ENCODE measurements at regions not wholly inside any gene's neighbourhood (a gene's known extent, or its start where the extent isn't known, plus 50 kb on each side); places are given as distances from the start of the nearest gene placed in this dataset.

GRCh38 chr20:54772893-54773642, 297.7 kb downstream of the DOK5 start:
- in situ Hi-C loops (cut with MboI; ENCODE audit: low pct_unique_long_range_greater_than_20kb, low sequenced_read_pairs, unreplicated experiment): no loop called here
- DNase-seq (ENCODE audit: low spot score): no peak
- TF ChIP-seq, protein P1, sequence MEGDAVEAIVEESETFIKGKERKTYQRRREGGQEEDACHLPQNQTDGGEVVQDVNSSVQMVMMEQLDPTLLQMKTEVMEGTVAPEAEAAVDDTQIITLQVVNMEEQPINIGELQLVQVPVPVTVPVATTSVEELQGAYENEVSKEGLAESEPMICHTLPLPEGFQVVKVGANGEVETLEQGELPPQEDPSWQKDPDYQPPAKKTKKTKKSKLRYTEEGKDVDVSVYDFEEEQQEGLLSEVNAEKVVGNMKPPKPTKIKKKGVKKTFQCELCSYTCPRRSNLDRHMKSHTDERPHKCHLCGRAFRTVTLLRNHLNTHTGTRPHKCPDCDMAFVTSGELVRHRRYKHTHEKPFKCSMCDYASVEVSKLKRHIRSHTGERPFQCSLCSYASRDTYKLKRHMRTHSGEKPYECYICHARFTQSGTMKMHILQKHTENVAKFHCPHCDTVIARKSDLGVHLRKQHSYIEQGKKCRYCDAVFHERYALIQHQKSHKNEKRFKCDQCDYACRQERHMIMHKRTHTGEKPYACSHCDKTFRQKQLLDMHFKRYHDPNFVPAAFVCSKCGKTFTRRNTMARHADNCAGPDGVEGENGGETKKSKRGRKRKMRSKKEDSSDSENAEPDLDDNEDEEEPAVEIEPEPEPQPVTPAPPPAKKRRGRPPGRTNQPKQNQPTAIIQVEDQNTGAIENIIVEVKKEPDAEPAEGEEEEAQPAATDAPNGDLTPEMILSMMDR (IDR thresholded peaks at IDR 0.05; ENCODE audit: extremely low read depth, insufficient read depth, missing control alignments): no peak

GRCh38 chr20:54766483-54766882, 291.1 kb downstream of the DOK5 start:
- no peak for DNase-seq (ENCODE audit: low spot score)
- TF ChIP-seq, protein P1 (IDR thresholded peaks at IDR 0.05; ENCODE audit: extremely low read depth, insufficient read depth, missing control alignments): no peak
- in situ Hi-C loops (cut with MboI; ENCODE audit: low pct_unique_long_range_greater_than_20kb, low sequenced_read_pairs, unreplicated experiment): no loop called here

GRCh38 chr20:54763366-54763765, 288.0 kb downstream of the DOK5 start:
- in situ Hi-C loops (cut with MboI; ENCODE audit: low pct_unique_long_range_greater_than_20kb, low sequenced_read_pairs, unreplicated experiment): no loop called here
- no peak for DNase-seq (ENCODE audit: low spot score)
- TF ChIP-seq, protein P1 (IDR thresholded peaks at IDR 0.05; ENCODE audit: extremely low read depth, insufficient read depth, missing control alignments): no peak

- in situ Hi-C loops (cut with MboI; ENCODE audit: low pct_unique_long_range_greater_than_20kb, low sequenced_read_pairs, unreplicated experiment): no loop called here
- DNase-seq (ENCODE audit: low spot score): no peak
- TF ChIP-seq, protein P1 (IDR thresholded peaks at IDR 0.05; ENCODE audit: extremely low read depth, insufficient read depth, missing control alignments): no peak
Observed at GRCh38 chr20:54759589-54759988, 284.2 kb downstream of the DOK5 start.

- TF ChIP-seq, protein P1 (IDR thresholded peaks at IDR 0.05; ENCODE audit: extremely low read depth, insufficient read depth, missing control alignments): no peak
- in situ Hi-C loops (cut with MboI; ENCODE audit: low pct_unique_long_range_greater_than_20kb, low sequenced_read_pairs, unreplicated experiment): no loop called here
- DNase-seq (ENCODE audit: low spot score): no peak
Observed at GRCh38 chr20:54746796-54747195, 271.4 kb downstream of the DOK5 start.

DNA sequence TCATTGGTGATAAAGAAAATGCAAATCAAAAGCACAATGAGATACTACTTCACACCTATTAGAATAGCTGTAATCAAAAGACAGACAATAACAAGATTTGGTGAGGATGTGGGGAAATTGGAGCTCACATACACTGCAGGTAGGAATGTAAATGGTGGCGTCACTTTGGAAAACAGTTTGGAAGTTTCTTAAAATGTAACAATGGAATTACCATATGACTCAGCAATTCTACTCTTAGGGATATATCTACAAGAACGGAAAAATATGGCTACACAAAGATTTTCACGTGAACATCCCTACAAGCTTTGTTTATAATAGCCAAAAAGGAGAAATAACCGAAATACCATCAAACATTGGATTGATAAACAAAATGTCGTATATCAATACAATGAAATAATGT, 270.4 kb downstream of the DOK5 start:
- DNase-seq (ENCODE audit: low spot score): no peak
- in situ Hi-C loops (cut with MboI; ENCODE audit: low pct_unique_long_range_greater_than_20kb, low sequenced_read_pairs, unreplicated experiment): no loop called here
- TF ChIP-seq, protein P1 (IDR thresholded peaks at IDR 0.05; ENCODE audit: extremely low read depth, insufficient read depth, missing control alignments): no peak

Data from GM13977 (cell line).